ENCODE measurements at regions not wholly inside any gene's neighbourhood (a gene's known extent, or its start where the extent isn't known, plus 50 kb on each side); places are given as distances from the start of the nearest gene placed in this dataset.

- DNase-seq: no peak
- peaks cover 2% of the 10 kb centered on the region for H3K27me3 Mint-ChIP-seq (ENCODE audit: unreplicated experiment)
- peaks cover 13% of the 10 kb centered on the region for H3K36me3 Mint-ChIP-seq (ENCODE audit: unreplicated experiment)
- no peak overlapping the region for H3K4me3 Mint-ChIP-seq (ENCODE audit: unreplicated experiment)
- peaks cover 10% of the 10 kb centered on the region for H3K9me3 Mint-ChIP-seq (ENCODE audit: unreplicated experiment)
- H3K27ac Mint-ChIP-seq (ENCODE audit: unreplicated experiment): no peak overlapping the region
- no peak for TF ChIP-seq CTCF (IDR thresholded peaks at IDR 0.05; ENCODE audit: partially characterized antibody, unreplicated experiment)
- peaks cover 18% of the 10 kb centered on the region for H3K4me1 Mint-ChIP-seq (ENCODE audit: low read depth, unreplicated experiment)
These were observed 333.0 kb downstream of the CD83 start for GRCh38 chr6:14450578-14450977.

GRCh38 chr6:14451594-14452374, 334.2 kb downstream of the CD83 start:
- DNase-seq: no peak
- H3K4me3 Mint-ChIP-seq (ENCODE audit: unreplicated experiment): no peak overlapping the region
- peaks cover 10% of the 10 kb centered on the region for H3K9me3 Mint-ChIP-seq (ENCODE audit: unreplicated experiment)
- H3K36me3 Mint-ChIP-seq (ENCODE audit: unreplicated experiment): peaks cover 13% of the 10 kb centered on the region
- H3K27me3 Mint-ChIP-seq (ENCODE audit: unreplicated experiment): peaks cover 2% of the 10 kb centered on the region
- H3K4me1 Mint-ChIP-seq (ENCODE audit: low read depth, unreplicated experiment): peaks cover 18% of the 10 kb centered on the region
- H3K27ac Mint-ChIP-seq (ENCODE audit: unreplicated experiment): no peak overlapping the region
- no peak for TF ChIP-seq CTCF (IDR thresholded peaks at IDR 0.05; ENCODE audit: partially characterized antibody, unreplicated experiment)

GRCh38 chr6:14452567-14453527, 335.3 kb downstream of the CD83 start:
- no peak overlapping the region for H3K27ac Mint-ChIP-seq (ENCODE audit: unreplicated experiment)
- peaks cover 8% of the 10 kb centered on the region for H3K36me3 Mint-ChIP-seq (ENCODE audit: unreplicated experiment)
- DNase-seq: no peak
- peaks cover 2% of the 10 kb centered on the region for H3K27me3 Mint-ChIP-seq (ENCODE audit: unreplicated experiment)
- peaks cover 7% of the 10 kb centered on the region for H3K9me3 Mint-ChIP-seq (ENCODE audit: unreplicated experiment)
- peaks cover 18% of the 10 kb centered on the region for H3K4me1 Mint-ChIP-seq (ENCODE audit: low read depth, unreplicated experiment)
- TF ChIP-seq CTCF (IDR thresholded peaks at IDR 0.05; ENCODE audit: partially characterized antibody, unreplicated experiment): no peak
- H3K4me3 Mint-ChIP-seq (ENCODE audit: unreplicated experiment): no peak overlapping the region

GRCh38 chr6:14453712-14454472, 336.3 kb downstream of the CD83 start:
- Mint-ChIP-seq H3K9me3 (ENCODE audit: unreplicated experiment) (no peaks in the 10 kb centered on the region), H3K27me3 (ENCODE audit: unreplicated experiment) (no peaks in the 10 kb centered on the region), H3K4me1 (ENCODE audit: low read depth, unreplicated experiment) (peaks cover 18% of the 10 kb centered on the region), H3K36me3 (ENCODE audit: unreplicated experiment) (no peaks in the 10 kb centered on the region), H3K4me3 (ENCODE audit: unreplicated experiment) (no peak overlapping the region), H3K27ac (ENCODE audit: unreplicated experiment) (no peak overlapping the region)
- no peak for DNase-seq
- no peak for TF ChIP-seq CTCF (IDR thresholded peaks at IDR 0.05; ENCODE audit: partially characterized antibody, unreplicated experiment)

All from glutamatergic neuron (in vitro differentiated cells).